Endothelial cell of umbilical vein (primary cell): ENCODE measurements at regions not wholly inside any gene's neighbourhood (a gene's known extent, or its start where the extent isn't known, plus 50 kb on each side); places are given as distances from the start of the nearest gene placed in this dataset.

ENCODE experiments used
- CTCF ChIP-seq, 2 donors: IDR thresholded peaks; 1 replicate in 1 of 2; 2 replicates in 1 of 2; pipeline ENCODE4 v1.5.1; 2011; ENCODE audit warnings: low read length in 2 of 2, mild to moderate bottlenecking in 2 of 2, moderate library complexity in 2 of 2, control low read depth in 1 of 2, inconsistent platforms in 1 of 2, low read depth in 1 of 2; ENCODE audit not compliant: insufficient read depth in 1 of 2; ENCODE audit errors: extremely low read depth in 1 of 2
- EZH2 ChIP-seq: IDR thresholded peaks from 2 replicates; pipeline ENCODE4 v1.6.1; 2012; ENCODE audit warnings: borderline replicate concordance, low read depth, mild to moderate bottlenecking, moderate library complexity, low read length, inconsistent platforms; ENCODE audit not compliant: severe bottlenecking
- FOS ChIP-seq: IDR thresholded peaks from 2 replicates; pipeline ENCODE4 v1.6.1; 2011; ENCODE audit warnings: mild to moderate bottlenecking, low read length, moderate library complexity, borderline replicate concordance; ENCODE audit not compliant: insufficient read depth
- JUN ChIP-seq: IDR thresholded peaks from 2 replicates; pipeline ENCODE4 v1.6.1; 2011; ENCODE audit warnings: borderline replicate concordance, low read depth; ENCODE audit not compliant: insufficient read length, insufficient read depth
- MAX ChIP-seq: IDR thresholded peaks from 2 replicates; pipeline ENCODE4 v1.6.1; 2011; ENCODE audit not compliant: insufficient read depth, insufficient read length
- MYC ChIP-seq: IDR thresholded peaks from one replicate; pipeline ENCODE4 v1.6.1; 2011; ENCODE audit warnings: mild to moderate bottlenecking, low read depth, low read length
- POLR2A ChIP-seq: IDR thresholded peaks from 2 replicates; pipeline ENCODE4 v1.6.1; 2012; ENCODE audit warnings: low read depth, mild to moderate bottlenecking, control low read depth, low read length
- POLR2AphosphoS5 ChIP-seq: IDR thresholded peaks from 2 replicates; pipeline ENCODE4 v1.6.1; 2012; ENCODE audit warnings: low read depth, mild to moderate bottlenecking, control low read depth, low read length, moderate library complexity; ENCODE audit not compliant: insufficient read depth

GRCh38 chr13:78836238-78836784 lies 177.4 kb upstream of the OBI1 start:
- no peak for TF ChIP-seq CTCF (IDR thresholded peaks at IDR 0.05; ENCODE audit: extremely low read depth in 1 of 2, insufficient read depth in 1 of 2, low read depth in 1 of 2, low read length in 2 of 2)
- TF ChIP-seq POLR2A: no peak
- TF ChIP-seq POLR2AphosphoS5: no peak
- TF ChIP-seq EZH2: no peak
- no peak for TF ChIP-seq MAX
- no peak for TF ChIP-seq JUN
- TF ChIP-seq FOS: no peak
- TF ChIP-seq MYC: no peak
